Smooth muscle cell (in vitro differentiated cells): ENCODE measurements at regions not wholly inside any gene's neighbourhood (a gene's known extent, or its start where the extent isn't known, plus 50 kb on each side); places are given as distances from the start of the nearest gene placed in this dataset.

ENCODE experiments used
- DNase-seq: peaks from one replicate; lab custom pipeline; 2025; ENCODE audit not compliant: unreplicated experiment; lab: John Stamatoyannopoulos, UW
- H2AFZ ChIP-seq: fragments of 200-600 bp; sonication (generic); 2 replicates; pipeline ENCODE4 v1.6.0; 2016; ENCODE audit warnings: antibody characterized with exemption, low read depth, mild to moderate bottlenecking
- H3F3A ChIP-seq: fragments of 200-600 bp; sonication (generic); 2 replicates; pipeline ENCODE4 v1.6.0; 2017; ENCODE audit warnings: antibody characterized with exemption, low read depth
- H3K27ac ChIP-seq: fragments of 200-600 bp; sonication (generic); 2 replicates; pipeline ENCODE4 v1.5.1; 2016; ENCODE audit warnings: low read depth, mild to moderate bottlenecking
- H3K27me3 ChIP-seq: fragments of 200-600 bp; sonication (generic); 2 replicates; pipeline ENCODE4 v1.6.1; 2016; ENCODE audit warnings: low read depth, mild to moderate bottlenecking
- H3K36me3 ChIP-seq: fragments of 200-600 bp; sonication (generic); 2 replicates; pipeline ENCODE4 v1.5.1; 2016; ENCODE audit warnings: low read depth
- H3K4me1 ChIP-seq: fragments of 200-600 bp; sonication (generic); 2 replicates; pipeline ENCODE4 v1.5.1; 2016; ENCODE audit warnings: low read depth
- H3K4me2 ChIP-seq: fragments of 200-600 bp; sonication (generic); 2 replicates; pipeline ENCODE4 v1.6.0; 2016; ENCODE audit warnings: mild to moderate bottlenecking
- H3K4me3 ChIP-seq: fragments of 200-600 bp; sonication (generic); 2 replicates; pipeline ENCODE4 v1.5.1; 2016; ENCODE audit warnings: mild to moderate bottlenecking
- H3K79me2 ChIP-seq: fragments of 200-600 bp; sonication (generic); 2 replicates; pipeline ENCODE4 v1.6.0; 2016; ENCODE audit warnings: low read depth, mild to moderate bottlenecking
- H3K9ac ChIP-seq: fragments of 200-600 bp; sonication (generic); 2 replicates; pipeline ENCODE4 v1.6.0; 2016; ENCODE audit warnings: low read depth
- H3K9me3 ChIP-seq: fragments of 200-600 bp; sonication (generic); replicated peaks from 2 replicates; pipeline ENCODE4 v1.5.1; 2016; ENCODE audit warnings: low read depth
- H4K20me1 ChIP-seq: fragments of 200-600 bp; sonication (generic); 2 replicates; pipeline ENCODE4 v1.6.0; 2016; ENCODE audit warnings: low read depth
- CTCF ChIP-seq: fragments of 200-600 bp; sonication (generic); IDR thresholded peaks from 2 replicates; pipeline ENCODE4 v1.5.1; 2017; ENCODE audit warnings: borderline replicate concordance, mild to moderate bottlenecking, antibody characterized with exemption; ENCODE audit not compliant: insufficient read depth, poor library complexity, severe bottlenecking
- WGBS: methylation state at CpG from one replicate; pipeline ENCODE4 v1.1.7; 2016; ENCODE audit warnings: low lambda C conversion rate; 5-methylcytosine and 5-hydroxymethylcytosine counted together

- 96% methylated on average over 7 of the region's 7 CpGs for WGBS
- H4K20me1 ChIP-seq, result no peaks in the 10 kb centered on the region
- H2AFZ ChIP-seq, result no peak overlapping the region
- H3K27me3 ChIP-seq, result no peaks in the 10 kb centered on the region
- no peaks in the 10 kb centered on the region for H3K79me2 ChIP-seq
- no peak overlapping the region for H3K27ac ChIP-seq
- peaks cover under 1% of the 10 kb centered on the region for H3F3A ChIP-seq
- H3K9ac ChIP-seq, result no peak overlapping the region
- H3K4me1 ChIP-seq, result no peaks in the 10 kb centered on the region
- H3K4me2 ChIP-seq, result no peak overlapping the region
- H3K9me3 ChIP-seq, result no peaks in the 10 kb centered on the region
- H3K4me3 ChIP-seq, result no peak overlapping the region
- DNase-seq, result no peak
- no peaks in the 10 kb centered on the region for H3K36me3 ChIP-seq
- no peak for TF ChIP-seq CTCF
Observed at GRCh38 chr2:9681427-9681817, 50.6 kb upstream of the YWHAQ start.

- WGBS, result 96% methylated on average over 4 of the region's 4 CpGs
- Histone ChIP-seq H2AFZ (no peak overlapping the region), H3K27ac (no peak overlapping the region), H3K9ac (no peak overlapping the region), H3F3A (no peaks in the 10 kb centered on the region), H3K4me3 (no peak overlapping the region), H3K79me2 (no peaks in the 10 kb centered on the region), H3K4me2 (no peak overlapping the region), H4K20me1 (no peaks in the 10 kb centered on the region), H3K27me3 (no peaks in the 10 kb centered on the region), H3K4me1 (no peaks in the 10 kb centered on the region), H3K36me3 (no peaks in the 10 kb centered on the region), H3K9me3 (no peaks in the 10 kb centered on the region)
- TF ChIP-seq CTCF, result no peak
- DNase-seq, result no peak
Observed at GRCh38 chr2:9685637-9686036, 54.8 kb upstream of the YWHAQ start.

GRCh38 chr2:9686061-9686460, 55.3 kb upstream of the YWHAQ start:
- Histone ChIP-seq H3K9ac (no peak overlapping the region), H3K27me3 (no peaks in the 10 kb centered on the region), H2AFZ (no peak overlapping the region), H3K27ac (no peak overlapping the region), H3K4me1 (no peaks in the 10 kb centered on the region), H4K20me1 (no peaks in the 10 kb centered on the region), H3K79me2 (no peaks in the 10 kb centered on the region), H3K4me2 (no peak overlapping the region), H3K9me3 (no peaks in the 10 kb centered on the region), H3K36me3 (no peaks in the 10 kb centered on the region), H3K4me3 (no peak overlapping the region), H3F3A (no peaks in the 10 kb centered on the region)
- no peak for TF ChIP-seq CTCF
- DNase-seq, result no peak
- 87% methylated on average over 8 of the region's 8 CpGs for WGBS

- Histone ChIP-seq H3F3A (no peaks in the 10 kb centered on the region), H3K4me3 (no peak overlapping the region), H3K27ac (no peak overlapping the region), H3K4me2 (no peak overlapping the region), H4K20me1 (no peaks in the 10 kb centered on the region), H3K9ac (no peak overlapping the region), H2AFZ (no peak overlapping the region), H3K9me3 (no peaks in the 10 kb centered on the region), H3K36me3 (no peaks in the 10 kb centered on the region), H3K79me2 (no peaks in the 10 kb centered on the region), H3K4me1 (peaks cover 3% of the 10 kb centered on the region), H3K27me3 (no peaks in the 10 kb centered on the region)
- DNase-seq, result no peak
- no peak for TF ChIP-seq CTCF
- 78% methylated on average over 7 of the region's 7 CpGs for WGBS
Observed at GRCh38 chr2:9690252-9690651, 59.5 kb upstream of the YWHAQ start.
